ENCODE measurements at regions not wholly inside any gene's neighbourhood (a gene's known extent, or its start where the extent isn't known, plus 50 kb on each side); places are given as distances from the start of the nearest gene placed in this dataset.
A peak's percentile ranks its signal among the peaks of the same experiment; 100 is the strongest.

- peak; percentile 18 for DNase-seq (ENCODE audit: low spot score)
Observed at GRCh38 chr1:18535391-18536210, 54.9 kb downstream of the KLHDC7A start.

DNA sequence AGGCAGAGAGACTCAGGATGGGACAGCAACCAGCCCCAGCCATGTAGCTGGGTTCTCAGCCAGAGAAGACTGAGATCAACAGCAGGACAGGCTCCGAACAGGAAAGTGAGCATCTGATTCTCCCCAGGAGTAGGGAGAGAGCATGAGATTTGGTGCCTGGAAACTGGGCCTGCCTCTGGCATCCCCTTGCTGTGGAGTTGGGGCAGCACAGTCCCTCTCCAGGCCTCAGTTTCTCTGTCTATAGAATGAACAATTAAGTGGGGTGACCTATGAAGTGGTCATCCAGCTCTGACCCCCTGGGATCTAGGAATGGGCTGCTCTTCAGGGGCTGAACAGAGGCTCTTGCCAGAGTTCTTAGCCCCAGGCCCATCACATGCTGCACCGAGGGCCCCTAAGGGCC, 55.6 kb downstream of the KLHDC7A start:
- DNase-seq (ENCODE audit: low spot score): peak; percentile 14

DNA sequence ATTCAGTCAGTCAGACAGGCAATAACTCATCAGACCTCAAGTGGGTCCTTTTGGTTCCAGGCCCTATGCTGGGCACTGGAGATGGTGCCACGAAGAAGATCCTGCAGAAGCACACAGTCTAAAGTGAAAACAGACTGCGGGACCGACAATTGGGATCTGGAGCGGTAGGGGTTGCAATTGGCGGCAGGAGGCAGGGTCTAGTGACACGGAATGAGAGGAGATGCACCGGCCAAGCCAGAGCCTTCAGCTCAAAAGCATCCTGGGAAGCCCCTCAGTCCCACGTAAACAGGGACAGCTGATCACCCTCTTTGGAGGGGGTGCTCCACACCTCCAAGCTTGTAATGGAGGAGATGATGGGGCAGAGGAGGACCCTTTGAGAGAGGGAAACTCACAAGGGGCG, 56.2 kb downstream of the KLHDC7A start:
- peak; percentile 20 for DNase-seq (ENCODE audit: low spot score)

GRCh38 chr1:18537386-18538306, 56.9 kb downstream of the KLHDC7A start:
- peak; percentile 27 for DNase-seq (ENCODE audit: low spot score)

DNA sequence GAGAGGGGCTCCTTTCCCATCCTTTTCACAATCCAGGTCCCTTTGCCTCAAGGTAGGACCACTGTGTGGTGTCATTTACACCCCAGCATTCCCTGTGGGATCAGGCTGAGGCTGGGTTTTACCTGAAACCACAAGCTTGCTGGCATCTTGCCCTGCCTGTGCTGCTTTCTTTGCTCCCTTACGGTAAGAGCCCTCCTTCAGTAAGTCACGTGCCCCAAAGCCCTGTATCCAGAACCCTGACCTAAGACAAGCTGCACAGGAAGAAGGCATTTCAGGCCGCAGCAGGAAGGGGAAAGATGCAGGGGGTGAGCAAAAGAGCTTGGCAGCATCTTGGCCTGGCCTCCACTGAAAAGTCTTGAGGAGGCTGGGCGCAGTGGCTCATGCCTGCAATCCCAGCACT, 58.4 kb downstream of the KLHDC7A start:
- peak; percentile 41 for DNase-seq (ENCODE audit: low spot score)

DNA sequence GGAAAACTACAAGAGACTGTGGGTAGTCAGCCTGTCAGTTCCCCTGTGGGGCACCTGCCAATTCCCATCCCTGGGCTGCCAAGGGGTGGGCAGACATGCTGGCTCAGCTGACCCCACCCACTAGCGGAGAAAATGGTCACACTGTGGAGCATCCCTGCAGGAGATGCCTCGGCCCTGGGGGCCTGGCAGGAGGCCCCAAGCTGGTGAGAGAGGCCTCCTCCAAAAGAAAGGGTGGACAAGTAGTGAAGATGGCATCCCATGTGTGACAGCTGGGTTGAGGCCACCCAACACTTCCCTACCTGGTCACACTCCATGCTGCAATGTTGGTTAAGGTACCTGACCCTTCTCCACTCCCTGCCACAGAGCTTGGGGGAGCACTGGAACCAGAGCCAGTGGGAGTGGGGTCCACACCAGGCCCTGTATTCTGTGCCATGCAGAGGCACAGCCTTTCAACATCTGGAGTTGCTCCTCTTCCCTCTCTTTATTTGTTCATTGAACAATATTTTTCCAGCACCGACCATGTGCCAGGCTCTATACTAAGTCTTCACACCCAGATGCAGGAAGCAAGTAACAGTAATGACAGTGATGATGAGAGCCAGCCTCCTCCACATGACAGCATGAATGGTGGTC, 59.5 kb downstream of the KLHDC7A start:
- DNase-seq (ENCODE audit: low spot score): peak; percentile 29

DNA sequence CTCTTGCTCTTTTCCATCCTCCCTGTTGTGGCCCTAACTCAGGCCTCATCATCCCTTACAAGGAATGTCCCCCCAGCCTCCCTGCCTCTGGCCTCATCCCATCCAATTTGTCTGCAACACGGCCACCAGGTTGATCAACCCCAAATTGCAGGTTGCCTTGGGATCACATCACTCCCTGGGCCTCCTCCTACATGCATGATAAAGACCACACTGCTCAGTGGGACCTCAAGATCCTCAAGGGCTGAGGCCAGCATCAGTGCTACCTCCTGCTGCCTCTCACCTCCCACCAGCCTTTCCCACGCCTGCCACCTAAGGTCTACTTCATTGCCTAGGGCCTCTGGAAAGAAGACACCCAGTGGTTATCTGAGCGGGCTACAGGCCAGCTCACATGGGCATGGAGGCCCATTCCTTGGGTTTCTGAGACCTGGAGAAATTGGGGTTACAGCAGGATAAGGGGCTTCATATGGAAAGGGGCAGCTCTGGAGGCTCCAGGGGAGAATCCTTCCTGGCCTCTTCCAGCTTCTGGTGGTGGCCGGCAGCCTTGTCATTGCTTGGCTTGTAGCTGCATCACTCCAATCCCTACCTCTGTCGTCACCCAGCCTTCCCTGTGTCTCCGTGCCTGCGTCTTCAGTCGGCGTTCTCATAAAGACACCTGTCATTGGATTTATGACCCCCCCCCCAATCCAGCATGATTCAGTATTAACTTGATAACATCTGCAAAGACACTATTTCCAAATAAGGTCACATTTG, 60.5 kb downstream of the KLHDC7A start:
- DNase-seq (ENCODE audit: low spot score): no peak

DNA sequence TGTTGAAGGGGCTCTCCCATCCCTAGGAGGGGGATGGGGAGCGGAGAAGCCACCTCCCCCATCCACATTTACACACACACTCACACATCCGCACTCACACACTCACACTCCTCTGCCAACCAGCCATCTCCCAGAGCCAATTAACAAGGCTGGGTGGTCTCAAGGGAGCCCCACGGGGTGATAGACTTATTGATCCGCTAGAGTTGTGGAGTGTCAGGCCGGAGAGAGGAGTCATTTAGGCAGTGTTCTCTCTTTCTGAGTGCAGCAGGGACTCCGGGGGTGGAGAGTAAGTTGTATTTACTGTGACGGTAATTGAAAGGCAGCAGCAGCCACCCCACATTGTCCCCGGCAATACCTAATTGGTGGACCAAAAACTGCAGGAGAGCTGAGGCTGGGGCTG, 61.6 kb downstream of the KLHDC7A start:
- no peak for DNase-seq (ENCODE audit: low spot score)

DNA sequence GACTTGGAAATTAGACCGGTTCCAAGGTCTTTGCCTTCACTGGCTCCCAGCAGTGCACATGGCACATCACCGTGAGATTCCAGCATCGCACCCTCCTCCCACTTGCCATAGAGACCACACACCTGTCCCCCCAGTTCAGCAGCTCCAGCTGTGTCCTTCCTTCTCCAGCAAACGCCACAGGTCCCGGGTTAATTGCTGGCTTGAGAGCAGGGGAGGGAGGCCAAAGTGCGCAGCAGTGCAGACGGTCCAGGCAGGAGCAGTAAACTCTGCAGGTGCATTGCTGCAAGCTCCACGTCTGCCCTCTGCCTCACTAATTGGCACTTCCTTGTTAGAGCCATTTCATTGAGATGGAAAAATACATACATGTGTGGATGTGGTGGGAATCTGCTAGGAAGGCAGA, 65.3 kb downstream of the KLHDC7A start:
- no peak for DNase-seq (ENCODE audit: low spot score)

- no peak for DNase-seq (ENCODE audit: low spot score)
Observed at GRCh38 chr1:18547460-18547859, 66.7 kb downstream of the KLHDC7A start.

DNA sequence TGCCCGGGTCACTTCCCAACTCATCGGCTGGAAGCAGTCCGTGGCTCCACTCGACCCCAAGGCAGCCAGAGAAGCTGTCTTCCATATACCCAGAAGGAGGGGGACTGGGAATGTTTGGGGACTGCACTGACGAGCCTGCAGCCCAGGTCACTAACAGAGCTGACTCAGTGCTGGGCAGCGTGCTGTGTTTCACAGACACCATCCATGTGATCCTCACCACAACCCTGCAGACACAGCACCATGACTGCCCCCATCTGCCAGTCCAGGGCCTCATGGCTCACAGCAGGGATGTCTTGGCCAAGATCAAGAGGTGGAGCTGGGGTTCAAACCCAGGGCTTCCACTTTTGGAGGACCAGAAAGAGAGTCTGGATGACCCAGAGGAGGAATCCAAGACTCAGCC, 67.9 kb downstream of the KLHDC7A start:
- DNase-seq (ENCODE audit: low spot score): no peak

- no peak for DNase-seq (ENCODE audit: low spot score)
Observed at GRCh38 chr1:18549106-18549505, 68.4 kb downstream of the KLHDC7A start.

GRCh38 chr1:18549906-18550305, 69.2 kb downstream of the KLHDC7A start:
- DNase-seq (ENCODE audit: low spot score): no peak

DNA sequence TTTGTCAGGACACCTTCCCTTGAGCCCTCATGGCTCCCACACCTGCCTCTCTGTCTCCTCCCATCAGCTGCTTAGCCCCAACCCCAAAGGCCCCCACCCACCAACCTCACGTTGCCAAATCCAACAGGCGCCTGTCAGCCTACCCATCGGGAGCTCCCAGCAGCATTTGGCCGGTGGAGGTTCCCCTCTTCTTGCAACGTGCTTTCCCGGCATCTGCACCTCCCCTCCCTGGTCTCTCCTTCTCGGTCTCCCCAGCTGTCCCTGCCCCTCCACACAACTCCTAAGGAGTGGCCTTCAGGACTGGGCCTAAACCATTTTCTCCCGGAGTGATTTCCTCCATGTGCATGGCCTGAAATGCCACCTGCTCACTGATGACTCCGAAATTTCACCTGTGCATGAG, 71.9 kb downstream of the KLHDC7A start:
- no peak for DNase-seq (ENCODE audit: low spot score)

GRCh38 chr1:18553388-18553787, 72.7 kb downstream of the KLHDC7A start:
- no peak for DNase-seq (ENCODE audit: low spot score)

DNA sequence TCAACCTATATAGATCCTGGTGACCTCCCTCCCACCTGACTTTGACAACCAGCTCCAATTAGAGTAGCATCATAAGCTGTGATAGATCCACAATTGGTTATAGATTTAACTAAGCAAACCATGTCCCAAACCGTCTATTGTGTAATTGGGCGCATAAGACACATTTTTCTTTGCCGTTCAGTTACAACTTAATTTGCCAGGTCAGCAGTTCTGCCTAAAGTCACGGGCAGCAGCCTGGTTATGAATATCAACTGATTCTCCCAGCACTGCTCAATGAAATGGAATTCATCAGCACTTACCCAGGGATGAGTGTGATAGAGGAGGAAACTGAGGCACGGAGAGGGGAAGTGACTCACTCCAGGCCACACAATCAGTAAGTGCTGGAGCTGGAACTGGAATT, 73.4 kb downstream of the KLHDC7A start:
- no peak for DNase-seq (ENCODE audit: low spot score)

DNA sequence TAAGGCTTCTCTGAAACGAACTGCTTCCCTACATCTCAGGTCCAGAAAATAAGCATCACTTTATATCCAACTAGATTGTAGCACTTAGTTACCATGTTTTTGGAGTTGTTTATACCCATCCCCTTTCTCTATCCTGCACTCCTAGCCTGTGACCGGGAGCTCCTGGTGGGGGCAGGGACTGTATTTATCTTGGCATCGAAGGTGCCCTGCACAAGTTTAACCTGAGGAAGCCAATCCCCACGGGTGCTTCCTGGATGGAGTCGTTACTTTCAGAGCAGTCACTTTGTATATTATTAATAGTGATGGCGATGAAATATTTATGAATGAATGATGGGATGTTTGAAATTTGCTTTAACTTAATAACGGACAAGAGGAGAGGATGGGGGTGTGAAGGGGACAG, 73.9 kb downstream of the KLHDC7A start:
- DNase-seq (ENCODE audit: low spot score): no peak

DNA sequence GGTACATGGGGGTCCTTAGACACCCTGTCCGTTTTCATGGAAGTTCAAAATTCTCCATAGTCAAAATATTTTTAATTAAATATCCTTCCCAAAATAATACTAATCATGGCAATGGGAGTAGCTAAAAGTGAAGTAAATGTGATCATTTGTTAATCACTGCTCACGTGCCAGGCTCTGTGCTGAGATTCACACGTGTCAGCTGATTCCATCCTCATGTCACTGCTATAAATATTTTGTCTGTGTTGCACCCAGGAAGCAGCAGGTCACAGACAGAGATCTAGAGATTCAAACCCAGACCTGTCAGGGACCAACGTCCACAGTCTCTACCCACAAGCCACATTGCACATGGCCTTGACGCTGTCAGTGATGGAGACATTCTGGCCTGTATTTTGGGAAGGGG, 74.3 kb downstream of the KLHDC7A start:
- DNase-seq (ENCODE audit: low spot score): no peak

DNA sequence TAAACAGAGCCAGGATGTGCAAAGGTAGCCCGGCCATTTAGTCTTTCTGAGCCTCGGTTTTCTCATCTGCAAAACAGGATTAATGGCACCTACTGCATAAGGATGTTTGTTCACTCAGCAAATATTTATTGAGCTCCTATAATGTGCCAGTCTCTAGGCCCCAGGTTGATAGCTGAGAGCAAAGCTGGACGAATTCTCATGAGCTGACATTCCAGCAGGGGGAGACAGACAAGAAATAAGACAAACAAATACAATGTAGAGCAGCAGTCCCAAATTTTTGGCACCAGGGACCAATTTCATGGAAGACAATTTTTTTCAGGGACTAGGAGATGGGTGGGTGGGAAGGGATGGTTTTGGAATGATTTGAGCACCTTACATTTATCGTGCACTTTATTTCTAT, 74.3 kb upstream of the PAX7 start:
- no peak for DNase-seq (ENCODE audit: low spot score)

GRCh38 chr1:18557621-18558465, 72.8 kb upstream of the PAX7 start:
- DNase-seq (ENCODE audit: low spot score): no peak

- DNase-seq (ENCODE audit: low spot score): no peak
Observed at GRCh38 chr1:18560692-18561091, 70.0 kb upstream of the PAX7 start.

Measured in ureter (tissue), 1 donor.